ENCODE measurements at regions not wholly inside any gene's neighbourhood (a gene's known extent, or its start where the extent isn't known, plus 50 kb on each side); places are given as distances from the start of the nearest gene placed in this dataset.

- no peaks in the 10 kb centered on the region for H3K27me3 ChIP-seq (ENCODE audit: control insufficient read depth, insufficient read depth, low read length)
- no peak for DNase-seq (ENCODE audit: low read depth, low spot score)
- no peak overlapping the region for H3K27ac ChIP-seq (ENCODE audit: low read length)
- no peak overlapping the region for H3K4me3 ChIP-seq (ENCODE audit: low read length)
- no peaks in the 10 kb centered on the region for H3K36me3 ChIP-seq (ENCODE audit: control insufficient read depth, insufficient read depth, low read length)
- no peaks in the 10 kb centered on the region for H3K4me1 ChIP-seq (ENCODE audit: control insufficient read depth, insufficient read depth, low read length)
- WGBS (ENCODE audit: insufficient coverage, insufficient read length) = no CpG with 5 or more reads among the region's 1 CpG
- H3K9me3 ChIP-seq (ENCODE audit: control insufficient read depth, insufficient read depth, low read length) = no peaks in the 10 kb centered on the region
These were observed 89.5 kb downstream of the SLITRK6 start for GRCh38 chr13:85709721-85710120.

DNA sequence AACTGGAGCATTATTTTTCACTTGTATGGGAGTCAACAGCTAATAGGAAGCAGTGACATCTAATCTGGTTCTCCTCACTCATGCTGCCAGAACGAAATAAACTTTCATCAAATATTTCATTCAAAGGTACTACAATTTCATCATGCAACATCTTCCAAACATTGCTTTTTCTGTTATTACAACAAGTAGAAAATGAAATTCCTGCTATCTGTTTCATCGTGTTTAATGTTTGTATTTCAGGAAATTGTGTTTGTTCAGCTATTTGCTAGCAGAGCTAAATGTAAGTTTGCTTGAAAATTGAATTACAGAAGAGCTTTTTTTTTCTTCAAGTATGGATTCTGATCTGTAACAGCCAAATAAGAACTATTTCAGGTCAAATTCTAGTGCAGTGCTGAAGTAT, 90.1 kb downstream of the SLITRK6 start:
- H3K9me3 ChIP-seq (ENCODE audit: control insufficient read depth, insufficient read depth, low read length) = no peaks in the 10 kb centered on the region
- H3K4me1 ChIP-seq (ENCODE audit: control insufficient read depth, insufficient read depth, low read length) = no peaks in the 10 kb centered on the region
- no peak overlapping the region for H3K27ac ChIP-seq (ENCODE audit: low read length)
- 100% methylated on average over 1 of the region's 2 CpGs for whole genome bisulfite sequencing (ENCODE audit: insufficient coverage, insufficient read length)
- H3K36me3 ChIP-seq (ENCODE audit: control insufficient read depth, insufficient read depth, low read length) = no peaks in the 10 kb centered on the region
- no peaks in the 10 kb centered on the region for H3K27me3 ChIP-seq (ENCODE audit: control insufficient read depth, insufficient read depth, low read length)
- DNase-seq (ENCODE audit: low read depth, low spot score) = no peak
- H3K4me3 ChIP-seq (ENCODE audit: low read length) = no peak overlapping the region

- Histone ChIP-seq H3K9me3 (ENCODE audit: control insufficient read depth, insufficient read depth, low read length) (no peaks in the 10 kb centered on the region), H3K27ac (ENCODE audit: low read length) (no peak overlapping the region), H3K4me1 (ENCODE audit: control insufficient read depth, insufficient read depth, low read length) (no peaks in the 10 kb centered on the region), H3K36me3 (ENCODE audit: control insufficient read depth, insufficient read depth, low read length) (no peaks in the 10 kb centered on the region; the same call in 1 of the 2 replicates), H3K27me3 (ENCODE audit: control insufficient read depth, insufficient read depth, low read length) (no peaks in the 10 kb centered on the region), H3K4me3 (ENCODE audit: low read length) (no peak overlapping the region)
- no CpG with 5 or more reads among the region's 4 CpGs for WGBS (ENCODE audit: insufficient coverage, insufficient read length)
- DNase-seq (ENCODE audit: low read depth, low spot score) = no peak
These were observed 98.3 kb downstream of the SLITRK6 start for GRCh38 chr13:85700906-85701305.

- no peaks in the 10 kb centered on the region for H3K9me3 ChIP-seq (ENCODE audit: control insufficient read depth, insufficient read depth, low read length)
- no peaks in the 10 kb centered on the region for H3K27me3 ChIP-seq (ENCODE audit: control insufficient read depth, insufficient read depth, low read length)
- H3K36me3 ChIP-seq (ENCODE audit: control insufficient read depth, insufficient read depth, low read length) = no peaks in the 10 kb centered on the region; the same call in 1 of the 2 replicates
- no peaks in the 10 kb centered on the region for H3K4me1 ChIP-seq (ENCODE audit: control insufficient read depth, insufficient read depth, low read length)
- 100% methylated on average over 2 of the region's 4 CpGs for WGBS (ENCODE audit: insufficient coverage, insufficient read length)
- H3K27ac ChIP-seq (ENCODE audit: low read length) = no peak overlapping the region
- DNase-seq (ENCODE audit: low read depth, low spot score) = no peak
- no peak overlapping the region for H3K4me3 ChIP-seq (ENCODE audit: low read length)
These were observed 101.0 kb downstream of the SLITRK6 start for GRCh38 chr13:85698256-85698655.

DNA sequence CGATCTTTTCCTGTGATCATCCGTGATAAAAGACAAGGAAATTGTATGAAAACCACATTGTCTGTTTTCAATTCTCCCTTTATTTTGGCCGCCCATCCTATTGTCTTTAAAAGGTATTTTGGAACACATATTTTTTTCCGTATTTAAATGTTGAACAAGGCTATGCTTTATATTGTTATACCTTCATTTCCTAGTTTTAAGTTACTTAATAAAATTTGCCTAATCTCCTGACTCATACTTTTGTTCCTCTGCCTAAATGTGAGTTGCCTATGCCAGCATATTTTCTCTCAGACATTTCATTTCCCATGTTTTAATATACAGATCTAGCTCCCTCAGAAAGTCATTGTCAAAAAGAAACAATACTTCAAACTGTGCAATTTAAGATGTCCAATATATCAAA, 104.2 kb downstream of the SLITRK6 start:
- H3K27ac ChIP-seq (ENCODE audit: low read length) = no peak overlapping the region
- DNase-seq (ENCODE audit: low read depth, low spot score) = no peak
- no peaks in the 10 kb centered on the region for H3K36me3 ChIP-seq (ENCODE audit: control insufficient read depth, insufficient read depth, low read length)
- no peak overlapping the region for H3K4me3 ChIP-seq (ENCODE audit: low read length)
- H3K9me3 ChIP-seq (ENCODE audit: control insufficient read depth, insufficient read depth, low read length) = no peaks in the 10 kb centered on the region
- H3K27me3 ChIP-seq (ENCODE audit: control insufficient read depth, insufficient read depth, low read length) = no peaks in the 10 kb centered on the region
- no peaks in the 10 kb centered on the region for H3K4me1 ChIP-seq (ENCODE audit: control insufficient read depth, insufficient read depth, low read length)
- WGBS (ENCODE audit: insufficient coverage, insufficient read length) = no CpG with 5 or more reads among the region's 4 CpGs

GRCh38 chr13:85693889-85694511, 105.2 kb downstream of the SLITRK6 start:
- Histone ChIP-seq H3K36me3 (ENCODE audit: control insufficient read depth, insufficient read depth, low read length) (no peaks in the 10 kb centered on the region), H3K9me3 (ENCODE audit: control insufficient read depth, insufficient read depth, low read length) (no peaks in the 10 kb centered on the region), H3K27ac (ENCODE audit: low read length) (no peak overlapping the region), H3K27me3 (ENCODE audit: control insufficient read depth, insufficient read depth, low read length) (no peaks in the 10 kb centered on the region), H3K4me1 (ENCODE audit: control insufficient read depth, insufficient read depth, low read length) (no peaks in the 10 kb centered on the region), H3K4me3 (ENCODE audit: low read length) (no peak overlapping the region)
- WGBS (ENCODE audit: insufficient coverage, insufficient read length) = no CpG with 5 or more reads among the region's 7 CpGs
- no peak for DNase-seq (ENCODE audit: low read depth, low spot score)

DNA sequence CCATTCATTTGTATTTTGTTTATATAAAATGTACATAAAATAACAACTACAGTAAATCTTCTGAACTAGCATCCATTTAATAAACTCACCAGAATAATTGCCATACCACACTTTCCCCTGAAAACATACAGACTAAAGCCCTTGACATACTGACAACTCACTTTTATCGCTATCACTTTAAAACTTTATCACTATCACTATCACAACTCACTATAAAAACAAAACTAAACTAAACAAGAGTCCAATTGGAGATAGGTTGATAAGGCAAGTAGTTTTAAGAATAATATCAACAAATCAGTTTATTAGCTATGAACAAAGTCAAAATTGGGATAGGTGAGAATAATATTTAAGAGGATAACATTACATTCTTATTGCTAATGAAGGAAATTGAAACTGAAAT, 108.9 kb downstream of the SLITRK6 start:
- no peak for DNase-seq (ENCODE audit: low read depth, low spot score)
- WGBS (ENCODE audit: insufficient coverage, insufficient read length) = 100% methylated on average over 1 of the region's 1 CpG
- H3K36me3 ChIP-seq (ENCODE audit: control insufficient read depth, insufficient read depth, low read length) = no peaks in the 10 kb centered on the region
- H3K27me3 ChIP-seq (ENCODE audit: control insufficient read depth, insufficient read depth, low read length) = no peaks in the 10 kb centered on the region
- H3K4me1 ChIP-seq (ENCODE audit: control insufficient read depth, insufficient read depth, low read length) = no peaks in the 10 kb centered on the region
- H3K9me3 ChIP-seq (ENCODE audit: control insufficient read depth, insufficient read depth, low read length) = no peaks in the 10 kb centered on the region
- no peak overlapping the region for H3K27ac ChIP-seq (ENCODE audit: low read length)
- no peak overlapping the region for H3K4me3 ChIP-seq (ENCODE audit: low read length)

- no peak for DNase-seq (ENCODE audit: low read depth, low spot score)
- Histone ChIP-seq H3K36me3 (ENCODE audit: control insufficient read depth, insufficient read depth, low read length) (no peaks in the 10 kb centered on the region), H3K27me3 (ENCODE audit: control insufficient read depth, insufficient read depth, low read length) (no peaks in the 10 kb centered on the region), H3K9me3 (ENCODE audit: control insufficient read depth, insufficient read depth, low read length) (no peaks in the 10 kb centered on the region), H3K4me3 (ENCODE audit: low read length) (no peak overlapping the region), H3K27ac (ENCODE audit: low read length) (no peak overlapping the region), H3K4me1 (ENCODE audit: control insufficient read depth, insufficient read depth, low read length) (no peaks in the 10 kb centered on the region)
- no CpG with 5 or more reads among the region's 1 CpG for WGBS (ENCODE audit: insufficient coverage, insufficient read length)
These were observed 113.8 kb downstream of the SLITRK6 start for GRCh38 chr13:85685436-85685835.

DNA sequence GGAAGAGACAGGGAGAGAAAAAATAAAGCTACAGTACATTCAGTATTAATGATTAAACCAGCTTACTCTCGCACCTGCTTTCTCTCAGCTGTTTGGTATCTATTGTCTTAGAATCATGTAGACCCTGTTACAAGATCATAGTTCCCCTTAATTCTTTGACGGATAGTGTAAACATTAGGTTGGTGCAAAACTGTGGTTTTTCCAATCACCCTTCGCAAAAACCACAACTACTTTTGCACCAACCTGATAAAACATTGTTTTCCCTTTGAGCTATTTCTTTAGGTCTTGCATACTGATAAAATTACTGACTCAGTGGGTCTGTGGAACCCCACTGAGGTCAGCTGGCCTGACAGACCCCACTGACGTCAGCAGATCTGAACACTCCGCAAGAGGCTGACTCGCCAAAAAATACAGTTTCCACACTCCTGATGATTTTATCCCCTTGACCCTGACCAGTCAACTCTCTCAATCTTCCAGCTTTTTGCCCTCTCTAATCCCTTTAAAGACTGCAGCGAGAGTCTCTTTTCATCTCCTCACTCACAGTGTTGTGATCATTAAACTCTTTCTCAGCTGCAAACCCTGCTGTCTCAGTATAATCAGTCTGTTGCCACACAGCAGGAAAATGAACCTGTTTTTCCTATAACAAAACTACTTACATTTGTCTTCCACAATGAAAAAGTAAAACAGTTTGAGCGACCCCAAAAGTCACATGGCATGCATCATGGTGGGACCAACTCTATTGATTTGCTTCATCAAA, 123.9 kb downstream of the SLITRK6 start:
- H3K27me3 ChIP-seq (ENCODE audit: control insufficient read depth, insufficient read depth, low read length) = no peaks in the 10 kb centered on the region
- no peak overlapping the region for H3K4me3 ChIP-seq (ENCODE audit: low read length)
- no peaks in the 10 kb centered on the region for H3K36me3 ChIP-seq (ENCODE audit: control insufficient read depth, insufficient read depth, low read length)
- H3K27ac ChIP-seq (ENCODE audit: low read length) = no peak overlapping the region
- DNase-seq (ENCODE audit: low read depth, low spot score) = no peak
- H3K9me3 ChIP-seq (ENCODE audit: control insufficient read depth, insufficient read depth, low read length) = no peaks in the 10 kb centered on the region
- WGBS (ENCODE audit: insufficient coverage, insufficient read length) = no CpG with 5 or more reads among the region's 8 CpGs
- H3K4me1 ChIP-seq (ENCODE audit: control insufficient read depth, insufficient read depth, low read length) = no peaks in the 10 kb centered on the region

- Histone ChIP-seq H3K9me3 (ENCODE audit: control insufficient read depth, insufficient read depth, low read length) (no peaks in the 10 kb centered on the region), H3K36me3 (ENCODE audit: control insufficient read depth, insufficient read depth, low read length) (no peaks in the 10 kb centered on the region), H3K27ac (ENCODE audit: low read length) (no peak overlapping the region), H3K27me3 (ENCODE audit: control insufficient read depth, insufficient read depth, low read length) (no peaks in the 10 kb centered on the region), H3K4me3 (ENCODE audit: low read length) (no peak overlapping the region), H3K4me1 (ENCODE audit: control insufficient read depth, insufficient read depth, low read length) (no peaks in the 10 kb centered on the region)
- no CpG with 5 or more reads among the region's 3 CpGs for WGBS (ENCODE audit: insufficient coverage, insufficient read length)
- no peak for DNase-seq (ENCODE audit: low read depth, low spot score)
These were observed 127.9 kb downstream of the SLITRK6 start for GRCh38 chr13:85671336-85671735.

- Histone ChIP-seq H3K4me3 (ENCODE audit: low read length) (no peak overlapping the region), H3K27ac (ENCODE audit: low read length) (no peak overlapping the region), H3K36me3 (ENCODE audit: control insufficient read depth, insufficient read depth, low read length) (no peaks in the 10 kb centered on the region), H3K9me3 (ENCODE audit: control insufficient read depth, insufficient read depth, low read length) (no peaks in the 10 kb centered on the region), H3K27me3 (ENCODE audit: control insufficient read depth, insufficient read depth, low read length) (no peaks in the 10 kb centered on the region), H3K4me1 (ENCODE audit: control insufficient read depth, insufficient read depth, low read length) (no peaks in the 10 kb centered on the region)
- no CpG with 5 or more reads among the region's 3 CpGs for WGBS (ENCODE audit: insufficient coverage, insufficient read length)
- DNase-seq (ENCODE audit: low read depth, low spot score) = no peak
These were observed 132.9 kb downstream of the SLITRK6 start for GRCh38 chr13:85666356-85666755.

All from iPS DF 6.9 (cell line).